ENCODE measurements at regions not wholly inside any gene's neighbourhood (a gene's known extent, or its start where the extent isn't known, plus 50 kb on each side); places are given as distances from the start of the nearest gene placed in this dataset.

DNA sequence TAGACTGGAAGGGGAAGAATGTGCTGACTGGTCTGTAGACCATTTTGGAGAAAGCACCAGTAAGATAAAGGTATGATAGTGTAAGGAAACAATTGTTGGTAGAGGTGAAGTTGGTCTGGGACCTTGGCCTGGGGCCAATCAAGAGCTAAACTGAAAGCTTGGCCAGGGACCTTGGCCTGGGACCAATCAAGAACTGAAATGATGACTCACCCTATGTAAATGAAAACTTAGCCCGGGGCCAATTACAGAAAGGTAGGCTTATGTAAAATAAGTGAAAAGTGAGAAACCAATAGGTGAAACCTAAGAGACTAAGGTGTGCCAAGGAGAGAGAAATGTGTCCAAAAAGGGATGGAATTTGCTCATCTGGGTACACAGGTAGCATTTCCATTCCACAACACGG, 776.0 kb downstream of the C12orf50 start:
- TF ChIP-seq, protein P1, sequence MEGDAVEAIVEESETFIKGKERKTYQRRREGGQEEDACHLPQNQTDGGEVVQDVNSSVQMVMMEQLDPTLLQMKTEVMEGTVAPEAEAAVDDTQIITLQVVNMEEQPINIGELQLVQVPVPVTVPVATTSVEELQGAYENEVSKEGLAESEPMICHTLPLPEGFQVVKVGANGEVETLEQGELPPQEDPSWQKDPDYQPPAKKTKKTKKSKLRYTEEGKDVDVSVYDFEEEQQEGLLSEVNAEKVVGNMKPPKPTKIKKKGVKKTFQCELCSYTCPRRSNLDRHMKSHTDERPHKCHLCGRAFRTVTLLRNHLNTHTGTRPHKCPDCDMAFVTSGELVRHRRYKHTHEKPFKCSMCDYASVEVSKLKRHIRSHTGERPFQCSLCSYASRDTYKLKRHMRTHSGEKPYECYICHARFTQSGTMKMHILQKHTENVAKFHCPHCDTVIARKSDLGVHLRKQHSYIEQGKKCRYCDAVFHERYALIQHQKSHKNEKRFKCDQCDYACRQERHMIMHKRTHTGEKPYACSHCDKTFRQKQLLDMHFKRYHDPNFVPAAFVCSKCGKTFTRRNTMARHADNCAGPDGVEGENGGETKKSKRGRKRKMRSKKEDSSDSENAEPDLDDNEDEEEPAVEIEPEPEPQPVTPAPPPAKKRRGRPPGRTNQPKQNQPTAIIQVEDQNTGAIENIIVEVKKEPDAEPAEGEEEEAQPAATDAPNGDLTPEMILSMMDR (IDR thresholded peaks at IDR 0.05; ENCODE audit: extremely low read depth, missing control alignments) = no peak
- no peak for DNase-seq (ENCODE audit: low spot score)

DNA sequence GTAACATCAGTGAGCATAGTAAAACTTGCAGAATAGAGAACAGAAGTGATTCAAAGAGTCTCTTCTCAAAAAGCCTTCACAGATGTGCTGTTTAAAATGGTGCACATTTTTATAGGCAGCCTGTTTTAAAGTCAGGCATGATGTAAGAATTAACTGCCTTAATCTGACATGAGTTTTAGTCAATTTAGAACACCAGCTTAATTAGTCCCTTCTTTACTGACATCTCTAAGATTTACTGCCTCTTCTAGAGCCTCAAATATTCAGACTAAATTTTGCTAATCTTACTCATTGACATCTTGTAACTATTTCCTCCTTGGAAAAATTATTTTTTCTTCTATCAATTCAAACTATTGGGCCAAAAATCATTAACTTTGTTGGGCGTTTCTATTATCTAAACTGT, 782.5 kb downstream of the C12orf50 start:
- no peak for DNase-seq (ENCODE audit: low spot score)
- TF ChIP-seq, protein P1 (IDR thresholded peaks at IDR 0.05; ENCODE audit: extremely low read depth, missing control alignments) = no peak

DNA sequence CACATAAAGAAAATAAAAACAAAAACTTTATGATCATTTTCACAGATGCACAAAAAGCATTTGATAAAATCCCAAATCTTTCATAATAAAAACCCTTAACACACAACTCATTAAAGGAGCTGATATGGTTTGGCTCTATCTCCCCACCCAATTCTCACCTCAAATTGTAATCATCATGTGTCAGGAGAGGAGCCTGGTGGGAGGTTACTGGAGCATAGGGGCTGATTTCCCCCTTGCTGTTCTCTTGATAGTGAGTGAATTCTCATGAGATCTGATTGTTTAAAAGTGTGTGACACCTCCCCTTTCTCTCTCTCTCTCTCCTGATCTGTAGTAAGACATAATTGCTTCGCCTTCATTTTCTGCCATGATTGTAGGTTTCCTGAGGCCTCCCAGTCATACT, 790.7 kb downstream of the C12orf50 start:
- no peak for DNase-seq (ENCODE audit: low spot score)
- TF ChIP-seq, protein P1 (IDR thresholded peaks at IDR 0.05; ENCODE audit: extremely low read depth, missing control alignments) = no peak

DNA sequence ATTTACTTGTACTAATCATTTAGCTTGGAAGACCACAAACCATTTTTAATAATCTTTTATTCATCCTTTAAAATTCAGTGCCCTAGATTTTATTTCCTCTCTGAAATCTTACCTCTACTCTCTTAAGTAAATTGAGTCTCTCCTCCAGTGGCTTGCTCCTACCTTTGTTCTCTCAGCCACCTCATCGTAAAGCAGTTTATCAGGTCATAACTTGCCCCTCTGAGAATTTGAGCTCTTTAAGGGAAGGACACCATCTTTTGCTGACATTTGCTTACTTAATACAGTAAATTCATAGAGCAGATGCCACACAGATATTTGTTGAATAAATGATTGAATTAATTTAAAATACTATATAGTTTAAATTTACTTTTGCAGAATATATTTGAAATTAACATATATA, 794.3 kb downstream of the C12orf50 start:
- TF ChIP-seq, protein P1 (IDR thresholded peaks at IDR 0.05; ENCODE audit: extremely low read depth, missing control alignments) = no peak

DNA sequence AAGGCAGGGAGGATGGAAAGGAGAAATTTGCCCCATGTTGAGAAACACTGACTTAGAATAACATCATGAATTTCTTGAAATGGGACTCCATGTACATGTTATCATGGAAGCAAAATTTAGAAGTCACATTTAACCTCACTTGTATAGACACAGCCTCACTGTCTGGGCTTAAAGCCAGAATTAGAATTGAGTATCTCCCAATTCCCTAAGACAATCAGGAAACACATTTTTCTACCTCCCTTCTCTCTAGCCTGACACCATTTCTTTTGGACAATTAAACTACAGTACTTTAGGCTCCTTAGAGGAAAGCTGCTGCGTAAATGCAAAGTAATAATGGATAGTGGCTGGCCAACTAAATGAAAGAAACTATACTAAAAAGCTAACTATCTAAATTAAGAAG, 795.5 kb downstream of the C12orf50 start:
- TF ChIP-seq, protein P1 (IDR thresholded peaks at IDR 0.05; ENCODE audit: extremely low read depth, missing control alignments) = no peak
- no peak for DNase-seq (ENCODE audit: low spot score)

More for the DNA sequence above, 794.3 kb downstream of the C12orf50 start:
- no peak for DNase-seq (ENCODE audit: low spot score)

DNA sequence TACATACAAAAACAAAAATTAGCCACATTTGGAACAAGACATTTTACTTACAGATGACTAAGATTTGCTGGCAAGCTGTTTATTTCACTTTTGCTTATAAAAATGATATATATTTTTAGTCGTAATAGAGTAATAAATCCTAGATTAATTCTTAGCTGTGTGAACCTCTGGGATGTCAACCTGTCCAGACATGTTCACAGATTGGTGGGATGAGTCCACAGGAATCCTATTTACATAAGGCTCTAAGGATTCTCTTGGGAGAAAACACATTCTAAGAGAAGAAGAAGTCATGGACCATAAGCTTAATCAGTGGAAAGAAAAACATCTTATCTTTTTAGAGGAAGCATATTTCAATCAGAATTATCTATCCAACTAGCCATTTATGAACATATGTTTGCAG, 797.4 kb downstream of the C12orf50 start:
- DNase-seq (ENCODE audit: low spot score) = no peak
- TF ChIP-seq, protein P1 (IDR thresholded peaks at IDR 0.05; ENCODE audit: extremely low read depth, missing control alignments) = no peak

DNA sequence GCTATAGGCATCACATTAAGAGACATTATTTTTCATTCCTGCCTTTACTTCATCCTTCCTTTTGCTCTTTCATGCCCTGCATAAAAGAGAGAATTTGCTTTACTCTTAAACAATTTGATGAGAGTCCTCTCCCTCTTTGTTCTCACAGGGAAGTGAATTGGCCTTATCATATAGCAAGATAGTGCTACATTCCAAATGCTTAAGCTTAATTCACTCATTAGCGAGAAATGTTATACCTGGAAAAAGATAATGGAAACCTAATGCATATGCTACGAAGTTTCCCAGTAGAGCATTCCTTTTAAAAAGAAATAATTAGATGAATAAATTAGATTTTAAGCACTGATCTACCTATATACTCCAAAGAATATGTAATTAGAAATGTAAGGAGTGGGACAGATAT, 798.8 kb downstream of the C12orf50 start:
- TF ChIP-seq, protein P1 (IDR thresholded peaks at IDR 0.05; ENCODE audit: extremely low read depth, missing control alignments) = no peak
- no peak for DNase-seq (ENCODE audit: low spot score)

Data from GM20000 (cell line).